HG02798 (cell line): ENCODE measurements at regions not wholly inside any gene's neighbourhood (a gene's known extent, or its start where the extent isn't known, plus 50 kb on each side); places are given as distances from the start of the nearest gene placed in this dataset.

ENCODE experiments used
- ATAC-seq: cut with Tn5 transposase; IDR thresholded peaks from one replicate; pipeline ENCODE4 v1.9.1; 2021; ENCODE audit warnings: mild to moderate bottlenecking; ENCODE audit not compliant: unreplicated experiment, poor library complexity

- no peak for ATAC-seq
Observed at GRCh38 chr13:29964181-29964845, 113.9 kb upstream of the UBL3 start.

- no peak for ATAC-seq
Observed at GRCh38 chr13:29963089-29963488, 112.7 kb upstream of the UBL3 start.

- ATAC-seq = no peak
Observed at GRCh38 chr13:29961036-29961670, 110.7 kb upstream of the UBL3 start.

GRCh38 chr13:29959603-29960002, 109.2 kb upstream of the UBL3 start:
- ATAC-seq = no peak

GRCh38 chr13:29959086-29959485, 108.7 kb upstream of the UBL3 start:
- ATAC-seq = no peak

- no peak for ATAC-seq
Observed at GRCh38 chr13:29958476-29958875, 108.1 kb upstream of the UBL3 start.

- no peak for ATAC-seq
Observed at GRCh38 chr13:29957320-29957719, 106.9 kb upstream of the UBL3 start.

GRCh38 chr13:29956853-29957252, 106.4 kb upstream of the UBL3 start:
- ATAC-seq = no peak

GRCh38 chr13:29955137-29955650, 104.8 kb upstream of the UBL3 start:
- ATAC-seq = no peak

- no peak for ATAC-seq
Observed at GRCh38 chr13:29954082-29955028, 103.9 kb upstream of the UBL3 start.

GRCh38 chr13:29953542-29953941, 103.1 kb upstream of the UBL3 start:
- ATAC-seq = no peak

- no peak for ATAC-seq
Observed at GRCh38 chr13:29952245-29952644, 101.8 kb upstream of the UBL3 start.

GRCh38 chr13:29948791-29949190, 98.4 kb upstream of the UBL3 start:
- ATAC-seq = no peak

- ATAC-seq = no peak
Observed at GRCh38 chr13:29948244-29948643, 97.8 kb upstream of the UBL3 start.

- ATAC-seq = no peak
Observed at GRCh38 chr13:29947839-29948238, 97.4 kb upstream of the UBL3 start.

GRCh38 chr13:29946093-29946492, 95.7 kb upstream of the UBL3 start:
- no peak for ATAC-seq

- ATAC-seq = no peak
Observed at GRCh38 chr13:29943686-29944085, 93.3 kb upstream of the UBL3 start.

- no peak for ATAC-seq
Observed at GRCh38 chr13:29943273-29943672, 92.9 kb upstream of the UBL3 start.

- ATAC-seq = no peak
Observed at GRCh38 chr13:29940715-29941114, 90.3 kb upstream of the UBL3 start.

- ATAC-seq = no peak
Observed at GRCh38 chr13:29939158-29939557, 88.7 kb upstream of the UBL3 start.

GRCh38 chr13:29937841-29938240, 87.4 kb upstream of the UBL3 start:
- ATAC-seq = no peak
